Transverse colon (tissue), 4 donors: ENCODE measurements at regions not wholly inside any gene's neighbourhood (a gene's known extent, or its start where the extent isn't known, plus 50 kb on each side); places are given as distances from the start of the nearest gene placed in this dataset.

Source experiments
- DNase-seq: peaks from one replicate; pipeline ENCODE4 v3.0.0-alpha.2; 2019
- H3K27ac ChIP-seq, 4 donors: fragments of 200-600 bp; sonication (generic); 2 replicates each; pipeline ENCODE4 v1.5.1; 2016 to 2018; ENCODE audit warnings: inconsistent platforms in 4 of 4
- H3K27me3 ChIP-seq: fragments of 200-600 bp; sonication (generic); 2 replicates; pipeline ENCODE4 v1.5.1; 2017; ENCODE audit warnings: inconsistent platforms
- H3K36me3 ChIP-seq, 4 donors: fragments of 200-600 bp; sonication (generic); 2 replicates each; pipeline ENCODE4 v1.5.1; 2017 to 2019; ENCODE audit warnings: inconsistent platforms in 4 of 4
- H3K4me1 ChIP-seq, 4 donors: fragments of 200-600 bp; sonication (generic); 2 replicates each; pipeline ENCODE4 v1.5.1; 2017 to 2020; ENCODE audit warnings: inconsistent platforms in 4 of 4
- H3K4me3 ChIP-seq, 4 donors: fragments of 200-600 bp; sonication (generic); 1 replicate in 1 of 4; 2 replicates in 3 of 4; pipeline versions ENCODE4 v1.5.1 to v1.6.1; 2017 to 2019; ENCODE audit warnings: inconsistent platforms in 4 of 4
- H3K9me3 ChIP-seq, 2 donors: fragments of 200-600 bp; sonication (generic); 2 replicates each; pipeline ENCODE4 v1.5.1; 2017 to 2019; ENCODE audit warnings: inconsistent platforms in 2 of 2
- CTCF ChIP-seq, 5 experiments: fragments of 200-600 bp in 3 of 5; fragments of 450-650 bp in 2 of 5; sonication (generic) in 3 of 5; IDR thresholded peaks; 1 replicate in 2 of 5; 2 replicates in 3 of 5; pipeline ENCODE4 v1.5.1; 2016 to 2017; ENCODE audit warnings: antibody characterized with exemption in 5 of 5, inconsistent platforms in 3 of 5, mild to moderate bottlenecking in 2 of 5, moderate library complexity in 1 of 5
- EP300 ChIP-seq: sonication (generic); formaldehyde crosslinking; IDR thresholded peaks from one replicate; pipeline ENCODE4 v1.6.1; 2017; ENCODE audit warnings: antibody characterized with exemption, low read depth
- POLR2A ChIP-seq: fragments of 450-650 bp; IDR thresholded peaks from one replicate; pipeline ENCODE4 v1.6.1; 2016; ENCODE audit warnings: antibody characterized with exemption, mild to moderate bottlenecking, moderate library complexity
- POLR2AphosphoS5 ChIP-seq, 3 donors: sonication (generic); formaldehyde crosslinking; IDR thresholded peaks; one replicate each; pipeline ENCODE4 v1.6.1; 2016; ENCODE audit warnings: antibody characterized with exemption in 3 of 3
- WGBS, 2 donors: methylation state at CpG; one replicate each; pipeline ENCODE4 v1.1.5; 2018; ENCODE audit warnings: low coverage in 1 of 2; 5-methylcytosine and 5-hydroxymethylcytosine counted together
- in situ Hi-C, 4 donors: fragments of 200-750 bp; cut with MboI; loops; one replicate each; pipeline versions ENCODE4 v1.15.0 to v1.15.1; 2017; ENCODE audit warnings: low sequenced_read_pairs in 3 of 4, low pct_ligation_motif_present in 1 of 4, low pct_unique_long_range_greater_than_20kb in 1 of 4
- intact Hi-C: fragments of 100-400 bp; cut with DNase I; formaldehyde crosslinking; loops from one replicate; pipeline ENCODE4 v1.15.1; 2023; ENCODE audit warnings: low total_unique reads

- no peaks in the 10 kb centered on the region for H3K4me1 ChIP-seq
- H3K4me3 ChIP-seq, result no peak overlapping the region
- no peaks in the 10 kb centered on the region for H3K9me3 ChIP-seq
- intact Hi-C loops, result no loop called here
- in situ Hi-C loops, result loop anchor here in 1 of 4 donors (10.0 kb wide), 1 partner anchor 97 kb away; no protein-coding TSS in a partner anchor
- no peak for DNase-seq
- no peak overlapping the region for H3K27ac ChIP-seq
- H3K36me3 ChIP-seq, result no peaks in the 10 kb centered on the region
- no peak for TF ChIP-seq CTCF (IDR thresholded peaks at IDR 0.05)
- no peak for TF ChIP-seq POLR2AphosphoS5 (IDR thresholded peaks at IDR 0.05)
- TF ChIP-seq EP300, result no peak
- no peak for TF ChIP-seq POLR2A
- H3K27me3 ChIP-seq, result no peaks in the 10 kb centered on the region
- 90% methylated on average over 6 of the region's 6 CpGs; no CpG with 5 or more reads in 1 of the 2 donors for WGBS, 2 donors
Measured at GRCh38 chr1:47621483-47621882, 183.6 kb downstream of the FOXD2 start.

- intact Hi-C loops (no loop called here), in situ Hi-C loops (loop anchor here in 1 of 4 donors (10.0 kb wide), 1 partner anchor 97 kb away; no protein-coding TSS in a partner anchor)
- TF ChIP-seq CTCF (IDR thresholded peaks at IDR 0.05) (no peak), POLR2A (no peak), POLR2AphosphoS5 (IDR thresholded peaks at IDR 0.05) (no peak), EP300 (no peak)
- no peaks in the 10 kb centered on the region for H3K27me3 ChIP-seq
- no peak overlapping the region for H3K27ac ChIP-seq
- H3K9me3 ChIP-seq, result no peaks in the 10 kb centered on the region
- no peak overlapping the region for H3K4me3 ChIP-seq
- H3K36me3 ChIP-seq, result no peaks in the 10 kb centered on the region
- H3K4me1 ChIP-seq, result no peaks in the 10 kb centered on the region
- 40 to 59% methylated on average over 1 to 3 of the region's 3 CpGs for WGBS, 2 donors
- DNase-seq, result no peak
Measured at GRCh38 chr1:47621977-47622376, 184.1 kb downstream of the FOXD2 start.

GRCh38 chr1:47622776-47623556, 185.1 kb downstream of the FOXD2 start:
- Histone ChIP-seq H3K4me1 (no peaks in the 10 kb centered on the region), H3K27me3 (no peaks in the 10 kb centered on the region), H3K4me3 (no peak overlapping the region), H3K36me3 (no peaks in the 10 kb centered on the region), H3K9me3 (no peaks in the 10 kb centered on the region), H3K27ac (no peak overlapping the region)
- 76 to 84% methylated on average over 5 to 8 of the region's 8 CpGs for WGBS, 2 donors
- DNase-seq, result no peak
- TF ChIP-seq POLR2A, result no peak
- no peak for TF ChIP-seq EP300
- no peak for TF ChIP-seq POLR2AphosphoS5 (IDR thresholded peaks at IDR 0.05)
- no peak for TF ChIP-seq CTCF (IDR thresholded peaks at IDR 0.05)
- intact Hi-C loops (no loop called here), in situ Hi-C loops (loop anchor here in 1 of 4 donors (10.0 kb wide), 1 partner anchor 98 kb away; no protein-coding TSS in a partner anchor)

DNA sequence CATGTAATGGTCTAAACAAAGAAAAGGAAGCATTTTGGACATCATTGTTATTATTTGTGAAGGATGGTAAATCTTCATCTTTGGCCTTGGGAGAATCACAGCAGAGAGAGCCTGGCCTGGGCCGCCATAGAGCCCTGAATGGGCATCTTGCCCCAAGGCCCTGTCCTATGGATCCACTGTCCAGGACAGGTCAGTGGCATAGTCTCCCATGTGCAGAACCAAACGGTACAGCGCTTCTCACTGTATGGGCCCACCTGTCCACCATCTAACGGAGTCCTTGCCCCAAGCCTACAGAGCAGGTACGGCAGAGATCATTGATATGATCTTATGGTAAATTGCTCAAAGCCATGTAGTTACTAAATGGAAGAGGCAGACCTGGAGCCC, 185.7 kb downstream of the FOXD2 start:
- in situ Hi-C loops (loop anchor here in 1 of 4 donors (10.0 kb wide), 1 partner anchor 99 kb away; no protein-coding TSS in a partner anchor), intact Hi-C loops (no loop called here)
- Histone ChIP-seq H3K36me3 (no peaks in the 10 kb centered on the region), H3K27me3 (no peaks in the 10 kb centered on the region), H3K27ac (no peak overlapping the region), H3K4me3 (no peak overlapping the region), H3K4me1 (no peaks in the 10 kb centered on the region), H3K9me3 (no peaks in the 10 kb centered on the region)
- DNase-seq, result no peak
- TF ChIP-seq POLR2A (no peak), POLR2AphosphoS5 (IDR thresholded peaks at IDR 0.05) (no peak), EP300 (no peak), CTCF (IDR thresholded peaks at IDR 0.05) (no peak)
- WGBS, 2 donors, result 93% methylated on average over 5 of the region's 5 CpGs; no CpG with 5 or more reads in 1 of the 2 donors
